GM18502 (cell line): ENCODE measurements at regions not wholly inside any gene's neighbourhood (a gene's known extent, or its start where the extent isn't known, plus 50 kb on each side); places are given as distances from the start of the nearest gene placed in this dataset.

Experiments
- ATAC-seq: cut with Tn5 transposase; IDR thresholded peaks from one replicate; pipeline ENCODE4 v1.9.1; 2021; ENCODE audit warnings: mild to moderate bottlenecking; ENCODE audit not compliant: unreplicated experiment, poor library complexity

GRCh38 chrX:20884565-20884964 lies 489.7 kb upstream of the CNKSR2 start:
- ATAC-seq: no peak

GRCh38 chrX:20863649-20864048 lies 510.6 kb upstream of the CNKSR2 start:
- ATAC-seq: no peak

- ATAC-seq: no peak
These were observed 513.1 kb upstream of the CNKSR2 start for GRCh38 chrX:20861113-20861512.

- ATAC-seq: no peak
These were observed 516.5 kb upstream of the CNKSR2 start for GRCh38 chrX:20857746-20858145.

DNA sequence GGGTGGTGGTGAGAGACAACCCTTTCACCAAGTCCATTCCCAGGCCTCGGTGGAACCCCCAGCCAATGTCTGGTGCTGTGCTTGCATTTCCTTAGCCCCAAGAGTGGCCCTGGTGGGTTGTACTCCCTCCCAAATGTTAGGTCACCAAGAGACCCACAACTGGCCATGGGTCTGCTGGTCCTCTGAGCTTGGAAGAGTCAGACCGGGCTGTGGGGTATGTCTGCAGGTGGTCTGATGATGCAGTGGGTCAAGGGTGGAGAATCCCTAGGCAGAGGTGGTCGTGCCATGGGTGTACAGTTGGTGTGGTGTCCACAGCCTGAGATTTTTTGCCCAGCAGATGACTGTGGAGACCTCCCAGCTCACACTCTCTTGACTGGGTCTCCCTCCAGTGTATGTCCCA lies 535.7 kb upstream of the CNKSR2 start:
- no peak for ATAC-seq

DNA sequence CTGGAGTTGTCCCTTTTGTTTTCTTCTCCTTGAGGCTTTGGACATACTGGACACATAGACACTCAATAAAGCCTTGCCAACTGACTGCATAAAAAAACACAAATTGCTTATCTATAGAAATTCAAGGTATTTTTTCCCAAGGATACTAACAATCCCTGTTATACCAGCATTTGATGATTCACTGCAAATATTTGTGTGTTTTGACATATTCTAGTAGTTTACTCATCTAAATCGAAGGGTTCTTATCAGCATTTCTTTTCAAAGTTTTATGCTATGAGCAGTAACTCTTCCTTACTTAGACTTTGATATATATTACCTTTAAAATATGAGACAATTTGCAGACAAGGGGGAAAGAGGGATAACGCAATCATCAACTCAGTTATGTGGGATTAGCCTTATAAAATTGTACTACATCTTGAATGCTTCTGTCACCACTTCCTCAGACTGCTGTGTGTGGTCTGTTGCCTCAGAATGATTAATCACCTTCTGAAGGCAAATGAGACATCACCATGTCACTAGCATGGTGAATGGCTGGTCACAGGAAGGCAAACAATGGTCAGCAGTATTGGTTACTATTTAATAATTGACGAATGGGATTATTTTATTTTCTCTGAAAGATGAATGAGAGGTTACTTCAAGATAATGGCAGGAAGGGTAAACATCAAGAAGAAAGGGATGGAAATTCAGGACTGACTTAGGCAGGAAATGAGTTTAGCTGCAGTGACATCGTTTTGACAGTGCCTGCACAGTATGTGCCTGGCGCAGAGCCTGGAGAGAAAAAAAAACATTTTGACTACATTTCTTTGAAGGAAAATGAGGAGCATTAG lies 544.3 kb upstream of the CNKSR2 start:
- no peak for ATAC-seq

DNA sequence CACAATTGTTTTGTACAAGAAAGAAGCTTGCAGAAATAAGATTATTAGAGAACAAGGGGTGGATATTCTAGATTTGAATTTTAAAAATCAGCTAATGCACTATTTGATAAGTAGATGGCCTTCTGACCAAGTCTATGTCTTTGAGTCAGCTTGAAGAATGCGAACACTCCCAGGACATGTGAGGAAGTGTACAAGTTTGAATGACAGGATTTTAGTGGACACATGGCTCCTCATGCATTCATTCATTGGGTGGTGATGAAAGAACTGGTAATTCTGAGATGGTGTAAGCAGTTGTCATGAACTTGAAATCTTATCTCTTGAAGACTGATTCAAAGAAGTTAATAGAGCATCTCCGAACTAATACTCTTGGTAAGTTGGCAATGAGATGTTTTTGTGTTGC lies 548.2 kb upstream of the CNKSR2 start:
- no peak for ATAC-seq

GRCh38 chrX:20803971-20804370 lies 537.3 kb upstream of the RPS6KA3 start:
- ATAC-seq: no peak

DNA sequence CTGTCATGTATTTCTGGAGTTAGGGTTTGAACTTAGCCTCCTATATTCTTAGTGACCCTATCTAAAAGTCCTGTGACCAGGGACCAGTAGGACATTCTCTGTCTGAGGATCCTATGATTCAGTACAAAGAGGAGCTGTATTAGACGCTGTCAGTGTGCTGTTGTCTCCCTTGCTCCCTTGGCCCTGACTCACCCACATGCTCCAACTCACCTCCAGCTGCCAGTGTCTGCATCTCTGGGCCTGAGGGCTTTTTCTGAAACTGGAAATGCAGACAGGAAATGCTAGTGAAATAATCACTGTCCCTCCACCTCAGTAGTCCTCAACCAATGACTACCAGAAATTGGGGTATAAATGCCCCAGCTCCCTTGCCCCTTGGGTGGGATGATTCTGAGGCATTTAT lies 535.3 kb upstream of the RPS6KA3 start:
- ATAC-seq: no peak

- ATAC-seq: no peak
These were observed 529.7 kb upstream of the RPS6KA3 start for GRCh38 chrX:20796450-20796849.

- ATAC-seq: no peak
These were observed 522.4 kb upstream of the RPS6KA3 start for GRCh38 chrX:20789103-20789502.

DNA sequence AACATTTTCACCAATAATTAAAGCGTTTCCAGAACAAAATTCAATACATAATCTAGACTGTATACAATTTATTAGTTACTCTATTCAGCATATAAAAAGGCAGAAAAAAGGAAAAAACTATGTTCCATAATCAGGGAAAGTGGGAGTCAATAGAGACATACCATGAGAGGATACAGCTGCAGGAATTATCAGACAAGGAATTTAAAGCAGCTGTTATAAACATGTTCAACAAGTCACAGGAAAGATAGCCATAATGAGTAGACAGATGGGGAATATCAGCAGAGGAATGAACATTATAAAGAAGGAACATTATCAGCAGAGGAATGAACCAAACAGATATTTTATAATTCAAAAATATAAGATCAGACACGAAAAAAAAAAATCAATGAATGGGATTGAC lies 500.6 kb upstream of the RPS6KA3 start:
- no peak for ATAC-seq

- ATAC-seq: no peak
These were observed 489.9 kb upstream of the RPS6KA3 start for GRCh38 chrX:20756585-20756984.

GRCh38 chrX:20753076-20753475 lies 486.4 kb upstream of the RPS6KA3 start:
- ATAC-seq: no peak

DNA sequence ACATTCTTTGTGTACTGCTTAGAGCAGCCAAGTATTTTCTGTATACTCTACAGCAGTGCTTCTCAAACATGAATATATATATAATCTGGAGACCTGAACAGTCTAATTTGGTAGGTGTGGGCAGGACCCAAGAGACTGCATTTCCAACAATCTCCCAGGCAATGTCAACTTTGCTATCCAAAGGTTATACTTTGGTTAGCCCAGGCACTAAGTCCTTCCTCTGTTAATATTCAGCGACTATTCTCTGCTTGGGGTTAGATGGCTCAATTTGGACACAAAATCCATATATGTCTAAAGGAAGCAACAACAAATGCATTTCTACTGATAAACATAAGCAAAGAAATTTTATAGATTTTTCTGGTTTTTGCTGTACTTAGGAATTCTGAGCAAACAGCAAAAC lies 480.0 kb upstream of the RPS6KA3 start:
- ATAC-seq: no peak

DNA sequence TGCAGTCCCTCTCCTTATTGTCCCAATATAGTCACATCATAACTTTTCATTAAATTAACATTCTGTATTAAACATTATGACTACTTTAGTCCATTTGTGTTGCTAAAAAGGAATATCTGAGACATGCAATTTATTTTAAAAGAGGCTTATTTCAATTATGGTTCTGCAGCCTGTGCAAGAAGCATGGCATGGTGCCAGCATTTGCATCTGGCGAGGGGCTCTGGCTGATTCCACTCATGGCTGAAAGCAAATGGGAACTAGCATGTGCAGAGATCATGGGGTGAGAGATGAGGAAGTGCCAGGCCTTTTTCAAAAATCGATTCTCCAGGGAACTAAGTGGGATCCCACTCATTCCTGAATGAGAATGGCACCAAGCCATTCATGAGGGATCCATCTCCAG lies 476.3 kb upstream of the RPS6KA3 start:
- ATAC-seq: no peak

- no peak for ATAC-seq
These were observed 475.4 kb upstream of the RPS6KA3 start for GRCh38 chrX:20742106-20742505.

DNA sequence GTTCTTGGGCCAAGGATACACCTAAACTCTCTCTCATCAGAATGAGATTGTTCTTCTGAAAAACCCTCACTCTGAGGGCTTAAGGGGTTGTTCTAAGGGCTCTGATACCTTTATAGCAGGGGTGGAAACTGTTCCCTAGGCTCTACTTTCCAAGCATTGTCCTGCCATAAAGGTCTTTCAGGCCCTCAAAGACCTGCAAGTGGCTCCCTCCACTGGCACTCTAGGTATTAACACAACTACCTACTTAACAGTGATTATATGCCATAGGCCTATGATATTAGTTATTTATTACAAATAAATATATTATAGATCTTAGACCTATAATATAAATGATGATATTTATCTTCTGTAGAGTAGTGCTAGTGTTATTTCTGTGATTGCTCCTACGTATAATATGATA lies 473.7 kb upstream of the RPS6KA3 start:
- no peak for ATAC-seq

DNA sequence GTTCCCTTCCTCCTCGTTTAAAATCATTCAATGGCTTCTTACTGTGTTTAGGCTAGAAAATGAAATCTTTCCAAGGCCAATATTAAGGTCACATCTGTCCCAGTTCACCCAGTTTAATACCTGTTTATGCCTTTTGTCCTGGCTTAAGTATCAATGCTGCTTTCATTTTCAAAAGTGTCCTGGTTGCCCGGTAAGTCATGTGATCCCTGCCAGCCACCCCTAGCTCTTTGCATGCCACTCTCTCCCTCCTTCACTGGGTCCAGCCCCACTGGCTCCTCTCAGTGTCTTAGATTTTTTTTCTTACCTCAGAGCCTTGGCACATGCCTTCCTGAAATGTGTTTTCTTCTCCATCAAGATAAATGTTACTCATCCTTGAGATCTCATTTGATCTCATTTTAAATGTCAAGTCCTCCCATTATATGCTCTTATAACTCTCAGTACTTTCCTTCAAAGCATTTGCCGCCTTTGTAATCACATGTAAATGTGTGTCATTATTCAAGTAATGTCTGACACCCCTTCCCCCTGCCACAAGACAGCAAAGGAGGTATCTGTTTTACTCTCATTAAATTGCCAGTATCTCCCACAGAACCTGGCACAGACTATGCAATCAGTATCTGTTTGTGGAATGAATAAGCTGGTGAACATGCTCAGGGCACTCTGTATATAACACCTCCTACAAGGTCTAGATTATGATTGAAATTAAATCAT lies 472.5 kb upstream of the RPS6KA3 start:
- ATAC-seq: no peak

GRCh38 chrX:20729416-20729815 lies 462.7 kb upstream of the RPS6KA3 start:
- no peak for ATAC-seq

GRCh38 chrX:20727447-20727846 lies 460.7 kb upstream of the RPS6KA3 start:
- ATAC-seq: no peak
